Renal pelvis (tissue), 1 donor: ENCODE measurements at regions not wholly inside any gene's neighbourhood (a gene's known extent, or its start where the extent isn't known, plus 50 kb on each side); places are given as distances from the start of the nearest gene placed in this dataset.

Experiments
- DNase-seq: peaks from one replicate; pipeline ENCODE4 v3.0.0-alpha.2; 2013

GRCh38 chr3:57009802-57010201 is 50.7 kb upstream of the SPATA12 start:
- DNase-seq: no peak

- DNase-seq: no peak
These were observed 51.1 kb upstream of the SPATA12 start for GRCh38 chr3:57009367-57009766.

- DNase-seq: no peak
These were observed 52.7 kb upstream of the SPATA12 start for GRCh38 chr3:57007521-57008460.

GRCh38 chr3:57006949-57007419 is 53.5 kb upstream of the SPATA12 start:
- no peak for DNase-seq

- no peak for DNase-seq
These were observed 54.2 kb upstream of the SPATA12 start for GRCh38 chr3:57006179-57006657.

- DNase-seq: no peak
These were observed 56.2 kb upstream of the SPATA12 start for GRCh38 chr3:57004229-57004628.

GRCh38 chr3:57003676-57004075 is 56.8 kb upstream of the SPATA12 start:
- DNase-seq: no peak

- DNase-seq: no peak
These were observed 59.1 kb upstream of the SPATA12 start for GRCh38 chr3:57001356-57001755.

GRCh38 chr3:57000012-57000411 is 60.5 kb upstream of the SPATA12 start:
- no peak for DNase-seq

- DNase-seq: no peak
These were observed 60.9 kb upstream of the SPATA12 start for GRCh38 chr3:56999547-56999946.

- DNase-seq: no peak
These were observed 62.4 kb upstream of the SPATA12 start for GRCh38 chr3:56998076-56998529.

- no peak for DNase-seq
These were observed 62.8 kb upstream of the SPATA12 start for GRCh38 chr3:56997675-56998074.

- no peak for DNase-seq
These were observed 63.4 kb upstream of the SPATA12 start for GRCh38 chr3:56997041-56997440.

GRCh38 chr3:56994391-56994790 is 66.1 kb upstream of the SPATA12 start:
- DNase-seq: no peak

- DNase-seq: no peak
These were observed 69.8 kb upstream of the SPATA12 start for GRCh38 chr3:56990641-56991015.

GRCh38 chr3:56989977-56990640 is 70.4 kb upstream of the SPATA12 start:
- DNase-seq: no peak

GRCh38 chr3:56989169-56989976 is 71.1 kb upstream of the SPATA12 start:
- no peak for DNase-seq

GRCh38 chr3:56988458-56989168 is 71.9 kb upstream of the SPATA12 start:
- peak; percentile 89 for DNase-seq

- DNase-seq: no peak
These were observed 73.1 kb upstream of the SPATA12 start for GRCh38 chr3:56987238-56987895.

GRCh38 chr3:56986347-56986746 is 74.1 kb upstream of the SPATA12 start:
- DNase-seq: no peak

GRCh38 chr3:56985878-56986277 is 74.6 kb upstream of the SPATA12 start:
- DNase-seq: no peak
